HUES6 (cell line): ENCODE measurements at regions not wholly inside any gene's neighbourhood (a gene's known extent, or its start where the extent isn't known, plus 50 kb on each side); places are given as distances from the start of the nearest gene placed in this dataset.
"Not testable (repeated sequence)": the region's sequence is repeated elsewhere in the genome, so short reads cannot be mapped to it uniquely, and the experiment has no call there.

Source experiments
- H3K27ac ChIP-seq: 2 replicates; pipeline ENCODE4 v1.7.0; 2013; ENCODE audit warnings: low read depth, mild to moderate bottlenecking, low read length, inconsistent platforms
- H3K27me3 ChIP-seq: 2 replicates; pipeline ENCODE4 v1.6.1; 2013; ENCODE audit warnings: low read length; ENCODE audit not compliant: control insufficient read depth, insufficient read depth
- H3K36me3 ChIP-seq: 2 replicates; pipeline ENCODE4 v1.6.1; 2013; ENCODE audit warnings: low read length; ENCODE audit not compliant: control insufficient read depth, insufficient read depth
- H3K4me1 ChIP-seq: 2 replicates; pipeline ENCODE4 v1.6.1; 2013; ENCODE audit warnings: low read length; ENCODE audit not compliant: control insufficient read depth, insufficient read depth
- H3K4me3 ChIP-seq: 2 replicates; pipeline ENCODE4 v1.5.1; 2013; ENCODE audit warnings: low read depth, low read length
- H3K9ac ChIP-seq: one replicate; pipeline ENCODE4 v1.6.1; 2013; ENCODE audit warnings: mild to moderate bottlenecking, low read length
- H3K9me3 ChIP-seq: 2 replicates; pipeline ENCODE4 v1.6.1; 2013; ENCODE audit warnings: low read depth, low read length; ENCODE audit not compliant: control insufficient read depth, insufficient read depth

DNA sequence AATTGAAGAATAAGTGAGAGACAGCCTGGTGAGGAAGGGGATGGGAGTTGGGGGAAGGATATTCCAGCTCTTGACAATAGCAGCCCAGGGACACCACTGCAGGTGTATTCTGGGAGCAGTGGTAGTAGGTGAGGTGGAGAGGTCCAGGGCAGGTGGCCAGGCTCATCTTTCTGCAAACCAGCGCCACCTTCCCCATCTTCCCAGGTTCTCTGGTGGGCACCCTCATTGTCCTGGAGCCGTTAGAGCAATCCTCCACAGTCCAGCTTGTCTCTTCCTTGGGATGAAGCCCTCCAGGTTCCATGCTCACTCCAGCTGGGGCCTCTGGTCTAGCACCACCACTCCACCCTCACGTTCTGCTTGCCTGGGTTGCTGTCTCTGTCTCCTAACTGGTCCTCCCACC is 97.0 kb downstream of the IER5 start:
- Histone ChIP-seq H3K36me3 (no peaks in the 10 kb centered on the region), H3K27ac (no peak overlapping the region), H3K9me3 (no peaks in the 10 kb centered on the region), H3K4me1 (peaks cover 16% of the 10 kb centered on the region), H3K27me3 (peaks cover 29% of the 10 kb centered on the region), H3K9ac (no peak overlapping the region), H3K4me3 (no peak overlapping the region)

GRCh38 chr1:181186133-181186532 is 97.6 kb downstream of the IER5 start:
- H3K27ac ChIP-seq, H3K36me3 ChIP-seq, H3K4me1 ChIP-seq, H3K9me3 ChIP-seq, H3K9ac ChIP-seq, H3K4me3 ChIP-seq: not testable (repeated sequence)
- H3K27me3 ChIP-seq, result peaks cover 36% of the 10 kb centered on the region

GRCh38 chr1:181187337-181188126 is 99.0 kb downstream of the IER5 start:
- Histone ChIP-seq H3K9ac (no peak overlapping the region), H3K27ac (no peak overlapping the region), H3K27me3 (peaks cover 34% of the 10 kb centered on the region), H3K9me3 (no peaks in the 10 kb centered on the region), H3K4me3 (no peak overlapping the region), H3K36me3 (no peaks in the 10 kb centered on the region), H3K4me1 (no peaks in the 10 kb centered on the region; the same call in 1 of the 2 replicates)

GRCh38 chr1:181189245-181189644 is 100.7 kb downstream of the IER5 start:
- no peaks in the 10 kb centered on the region for H3K9me3 ChIP-seq
- no peak overlapping the region for H3K27ac ChIP-seq
- H3K27me3 ChIP-seq, result peaks cover 30% of the 10 kb centered on the region
- H3K4me1 ChIP-seq, result no peaks in the 10 kb centered on the region
- no peak overlapping the region for H3K4me3 ChIP-seq
- H3K36me3 ChIP-seq, result no peaks in the 10 kb centered on the region
- no peak overlapping the region for H3K9ac ChIP-seq

GRCh38 chr1:181189691-181190363 is 101.3 kb downstream of the IER5 start:
- Histone ChIP-seq H3K27ac (no peak overlapping the region), H3K27me3 (peaks cover 24% of the 10 kb centered on the region), H3K4me1 (no peaks in the 10 kb centered on the region), H3K4me3 (peak overlapping the region; percentile 51), H3K9me3 (0 out of 2 replicates have a peak, but pooled peaks cover 3% of the 10 kb centered on the region), H3K9ac (no peak overlapping the region), H3K36me3 (no peaks in the 10 kb centered on the region)

- Histone ChIP-seq H3K9me3 (0 out of 2 replicates have a peak, but pooled peaks cover 3% of the 10 kb centered on the region), H3K27me3 (peaks cover 17% of the 10 kb centered on the region), H3K36me3 (no peaks in the 10 kb centered on the region), H3K4me1 (no peaks in the 10 kb centered on the region), H3K9ac (no peak overlapping the region), H3K27ac (no peak overlapping the region), H3K4me3 (peak overlapping the region; percentile 51; the same call in 1 of the 2 replicates)
Measured at GRCh38 chr1:181190364-181191035, 102.0 kb downstream of the IER5 start.

DNA sequence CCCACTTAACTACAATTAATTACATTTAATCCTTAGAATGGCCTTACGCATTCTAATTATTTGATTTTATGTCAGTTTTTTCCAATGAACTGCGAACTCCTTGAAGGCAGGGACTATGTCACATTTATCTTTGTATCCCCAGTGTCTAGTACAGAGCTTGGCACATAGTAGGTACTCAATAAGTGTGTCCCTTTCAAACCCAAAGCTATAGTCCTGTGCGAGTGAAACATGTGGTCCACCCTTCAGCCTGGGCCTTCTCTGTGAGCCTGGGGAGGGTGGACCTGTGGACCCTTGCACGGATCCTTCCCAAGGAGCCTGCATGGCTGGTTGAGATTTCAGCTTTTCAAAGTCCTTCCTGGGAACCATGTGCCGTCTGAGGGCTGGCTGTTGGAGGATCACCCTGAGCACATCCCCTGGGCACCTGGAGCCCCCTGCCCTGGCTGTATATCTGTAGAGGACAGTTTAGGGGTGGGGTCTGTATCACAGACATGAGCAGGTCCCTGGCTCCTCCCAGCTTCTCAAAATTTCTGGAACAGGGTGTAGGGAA is 103.1 kb downstream of the IER5 start:
- peaks cover 15% of the 10 kb centered on the region for H3K27me3 ChIP-seq
- H3K4me1 ChIP-seq, result no peaks in the 10 kb centered on the region
- H3K27ac ChIP-seq, result no peak overlapping the region
- no peaks in the 10 kb centered on the region for H3K36me3 ChIP-seq
- H3K9me3 ChIP-seq, result 0 out of 2 replicates have a peak, but pooled peaks cover 3% of the 10 kb centered on the region
- H3K4me3 ChIP-seq, result no peak overlapping the region
- no peak overlapping the region for H3K9ac ChIP-seq

GRCh38 chr1:181192316-181192715 is 103.8 kb downstream of the IER5 start:
- Histone ChIP-seq H3K4me3 (no peak overlapping the region), H3K27me3 (peaks cover 15% of the 10 kb centered on the region), H3K9me3 (0 out of 2 replicates have a peak, but pooled peaks cover 3% of the 10 kb centered on the region), H3K4me1 (no peaks in the 10 kb centered on the region), H3K9ac (no peak overlapping the region), H3K36me3 (no peaks in the 10 kb centered on the region), H3K27ac (no peak overlapping the region)

DNA sequence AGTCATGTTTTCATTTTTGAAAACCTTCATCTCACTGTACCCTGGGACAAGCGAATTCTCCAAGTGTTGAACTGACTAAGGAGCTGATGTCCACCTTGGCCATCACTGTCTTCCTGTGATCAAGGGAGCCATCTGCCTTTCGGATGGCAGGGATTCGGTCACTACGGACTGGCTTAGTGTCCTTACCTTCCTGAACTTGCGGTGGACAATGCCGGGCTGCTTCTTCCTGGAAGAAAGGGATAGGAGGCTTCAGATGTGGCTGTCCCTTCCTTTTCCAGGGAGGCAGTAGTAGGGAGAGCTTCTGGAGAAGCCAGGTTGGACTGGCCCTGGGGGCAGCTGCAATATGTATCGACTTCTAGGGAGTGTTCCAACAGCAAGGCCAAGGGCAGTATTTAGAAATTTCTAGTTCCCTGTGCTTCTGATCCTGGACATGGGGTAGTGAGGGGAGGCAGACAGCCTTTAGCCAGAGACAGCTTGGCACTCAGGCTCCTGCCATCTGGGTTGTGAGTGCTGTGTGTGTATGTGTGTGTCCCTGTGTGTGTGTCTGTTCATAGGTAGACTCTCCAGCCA is 114.6 kb downstream of the IER5 start:
- Histone ChIP-seq H3K4me3 (no peak overlapping the region), H3K27ac (no peak overlapping the region), H3K36me3 (no peaks in the 10 kb centered on the region), H3K9ac (no peak overlapping the region), H3K9me3 (no peaks in the 10 kb centered on the region), H3K27me3 (no peaks in the 10 kb centered on the region), H3K4me1 (peaks cover 14% of the 10 kb centered on the region)

GRCh38 chr1:181204530-181204929 is 116.0 kb downstream of the IER5 start:
- Histone ChIP-seq H3K4me3 (no peak overlapping the region), H3K9ac (no peak overlapping the region), H3K27me3 (no peaks in the 10 kb centered on the region), H3K27ac (no peak overlapping the region), H3K9me3 (no peaks in the 10 kb centered on the region), H3K4me1 (peaks cover 14% of the 10 kb centered on the region), H3K36me3 (no peaks in the 10 kb centered on the region)
